GM13977 (cell line): ENCODE measurements at regions not wholly inside any gene's neighbourhood (a gene's known extent, or its start where the extent isn't known, plus 50 kb on each side); places are given as distances from the start of the nearest gene placed in this dataset.

Experiments
- DNase-seq: peaks from one replicate; pipeline ENCODE4 v3.0.0; 2012; ENCODE audit warnings: low spot score
- CTCF ChIP-seq: IDR thresholded peaks from 2 replicates; pipeline ENCODE4 v1.5.1; 2012; ENCODE audit warnings: mild to moderate bottlenecking, control low read depth; ENCODE audit not compliant: insufficient read depth; ENCODE audit errors: extremely low read depth, missing control alignments
- in situ Hi-C: fragments of 300-500 bp; cut with MboI; formaldehyde crosslinking; loops from one replicate; pipeline ENCODE4 v1.12.0; 2022; ENCODE audit warnings: low sequenced_read_pairs, low pct_unique_long_range_greater_than_20kb, mixed read lengths, inconsistent platforms; ENCODE audit not compliant: unreplicated experiment

- TF ChIP-seq CTCF, result no peak
Measured at GRCh38 chr2:52454962-52455361, 1312.6 kb upstream of the CHAC2 start.

GRCh38 chr2:52452201-52452600 lies 1315.4 kb upstream of the CHAC2 start:
- TF ChIP-seq CTCF, result no peak
- in situ Hi-C loops, result no loop called here
- no peak for DNase-seq

More at GRCh38 chr2:52454962-52455361, 1312.6 kb upstream of the CHAC2 start:
- in situ Hi-C loops, result no loop called here
- no peak for DNase-seq

GRCh38 chr2:52445686-52446085 lies 1321.9 kb upstream of the CHAC2 start:
- no peak for TF ChIP-seq CTCF
- in situ Hi-C loops, result no loop called here
- no peak for DNase-seq

- in situ Hi-C loops, result no loop called here
- no peak for DNase-seq
- no peak for TF ChIP-seq CTCF
Measured at GRCh38 chr2:52431352-52431760, 1336.2 kb upstream of the CHAC2 start.

- in situ Hi-C loops, result no loop called here
- no peak for TF ChIP-seq CTCF
- no peak for DNase-seq
Measured at GRCh38 chr2:52429740-52430139, 1337.9 kb upstream of the CHAC2 start.

GRCh38 chr2:52429171-52429570 lies 1338.4 kb upstream of the CHAC2 start:
- in situ Hi-C loops, result no loop called here
- no peak for TF ChIP-seq CTCF
- no peak for DNase-seq

GRCh38 chr2:52428224-52428623 lies 1339.4 kb upstream of the CHAC2 start:
- no peak for DNase-seq
- TF ChIP-seq CTCF, result no peak
- in situ Hi-C loops, result no loop called here
